ENCODE measurements at regions not wholly inside any gene's neighbourhood (a gene's known extent, or its start where the extent isn't known, plus 50 kb on each side); places are given as distances from the start of the nearest gene placed in this dataset.

- no peak for TF ChIP-seq CTCF (IDR thresholded peaks at IDR 0.05)
- no peak for TF ChIP-seq EP300 (IDR thresholded peaks at IDR 0.05)
These were observed 1472.4 kb upstream of the ADGRL3 start for GRCh38 chr4:59727745-59728144.

All from sigmoid colon (tissue), 4 donors.